ENCODE measurements at regions not wholly inside any gene's neighbourhood (a gene's known extent, or its start where the extent isn't known, plus 50 kb on each side); places are given as distances from the start of the nearest gene placed in this dataset.
A peak's percentile ranks its signal among the peaks of the same experiment; 100 is the strongest.

DNA sequence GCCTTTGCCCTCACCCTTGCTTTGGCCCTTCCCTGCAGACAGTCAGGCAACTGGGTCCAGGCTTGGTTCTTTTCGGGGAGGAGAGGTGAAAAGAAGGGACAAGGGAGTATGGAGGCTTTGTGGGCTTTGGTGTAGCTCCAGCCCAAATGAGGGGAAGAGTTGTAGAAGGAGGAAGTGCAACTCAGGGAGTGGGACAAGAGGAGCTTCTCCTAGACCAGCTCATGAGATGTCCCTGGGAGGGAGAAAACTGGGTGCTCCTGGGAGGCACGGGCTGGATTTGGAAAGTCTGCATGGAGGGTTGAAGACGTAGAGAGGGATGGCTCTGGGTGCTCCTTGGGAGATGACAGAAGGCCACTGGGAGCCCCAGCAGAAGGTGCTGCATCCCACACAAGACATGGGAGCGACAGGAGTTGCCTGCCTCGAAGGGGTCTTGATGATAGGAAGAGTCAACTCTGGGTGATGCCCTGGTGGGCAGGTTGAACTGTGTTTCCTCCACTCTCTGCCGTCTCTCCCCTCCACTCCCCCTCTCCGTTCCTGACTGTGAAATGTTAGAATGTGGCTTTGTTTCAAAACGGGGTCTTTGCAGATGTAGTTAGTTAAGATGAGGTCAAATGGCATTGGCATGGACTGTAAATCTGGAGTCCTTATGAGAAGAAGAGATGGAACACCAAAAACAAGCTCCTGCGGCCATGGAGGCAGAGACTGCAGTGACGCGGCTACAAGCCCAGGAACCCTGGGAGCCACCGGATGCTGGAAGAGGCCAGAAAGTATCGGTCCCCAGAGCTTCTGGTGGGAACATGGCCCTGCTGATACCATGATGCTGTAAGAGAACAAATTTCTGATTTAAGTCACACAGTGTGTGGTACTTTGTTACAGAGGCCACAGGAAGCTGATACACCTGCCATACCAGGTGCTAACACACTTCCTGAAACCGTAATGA, 298.5 kb downstream of the GLRX3 start:
- no peak for DNase-seq

DNA sequence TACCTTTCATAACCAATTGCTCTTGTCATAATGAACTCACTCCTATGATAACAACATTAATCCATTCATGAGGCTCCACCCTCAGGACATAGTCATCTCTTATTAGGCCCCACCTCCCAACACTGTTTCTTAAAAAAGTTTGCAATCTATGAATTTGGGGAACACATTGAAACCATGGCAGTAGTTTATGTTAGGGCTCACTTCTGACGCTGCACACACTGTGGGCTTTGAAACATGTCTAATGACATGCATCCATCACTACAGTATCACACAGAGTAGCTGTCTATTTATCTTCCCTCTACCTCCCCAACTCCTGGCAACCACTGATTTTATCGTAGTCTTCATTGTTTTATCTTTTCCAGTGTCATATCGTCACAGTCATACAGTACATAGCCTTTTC, 299.8 kb downstream of the GLRX3 start:
- DNase-seq: no peak

DNA sequence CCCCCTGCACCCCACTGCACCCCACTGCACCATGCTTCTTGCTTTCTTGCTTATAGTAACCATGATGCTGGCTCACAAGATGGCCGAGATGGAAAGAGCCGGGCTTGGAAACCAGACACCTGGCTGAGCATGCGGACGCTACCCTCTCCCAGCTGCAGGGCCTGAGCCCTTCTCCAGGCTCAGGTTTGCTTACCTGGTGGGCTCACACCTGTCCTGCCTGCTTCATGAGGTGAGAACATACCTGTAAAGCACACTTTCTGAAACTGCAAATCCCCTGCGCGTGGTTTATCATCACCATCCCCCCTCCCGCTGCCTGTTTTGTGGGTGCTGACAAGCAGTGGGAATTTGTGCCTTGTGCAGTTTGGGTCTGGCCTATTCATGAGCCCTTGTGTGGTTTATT, 302.7 kb downstream of the GLRX3 start:
- DNase-seq: no peak

DNA sequence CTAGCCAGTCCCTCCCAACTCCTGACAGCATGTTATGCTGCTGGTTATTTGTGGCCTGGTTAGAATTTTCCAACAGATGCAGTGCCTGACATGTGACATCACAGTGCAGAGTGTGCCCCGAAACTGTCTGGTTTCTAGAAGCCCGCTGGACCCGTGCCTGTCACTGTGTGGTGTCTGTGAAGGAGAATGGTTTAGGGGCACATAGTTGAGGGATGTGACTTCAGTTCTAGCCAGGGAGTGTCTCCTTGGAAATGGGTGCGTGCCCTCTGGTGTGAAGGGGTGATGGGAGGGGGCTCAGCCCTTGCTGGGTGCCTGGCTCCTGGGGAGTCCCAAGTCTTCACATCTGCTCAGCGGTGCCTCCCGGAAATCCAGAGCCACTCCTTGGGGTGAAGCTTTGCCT, 303.6 kb downstream of the GLRX3 start:
- no peak for DNase-seq

DNA sequence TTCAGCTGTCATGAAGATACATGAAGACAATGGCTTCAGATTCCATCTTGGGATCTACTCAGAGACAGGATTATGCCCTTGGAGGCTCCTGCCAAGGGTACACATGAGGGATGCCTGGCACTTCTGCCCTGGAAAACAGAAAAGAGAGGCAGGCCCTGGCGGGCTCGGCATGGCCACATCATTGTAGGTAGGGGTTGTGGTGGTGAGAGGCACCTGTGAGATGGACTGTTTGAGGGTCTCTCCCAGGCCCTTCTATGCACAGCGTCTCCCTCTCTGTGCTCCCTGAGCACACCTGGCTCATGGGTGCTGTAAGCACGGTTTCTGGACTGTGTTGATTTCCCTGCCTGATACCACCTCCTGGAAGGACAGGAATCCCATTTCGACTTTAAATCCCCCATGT, 304.3 kb downstream of the GLRX3 start:
- no peak for DNase-seq

DNA sequence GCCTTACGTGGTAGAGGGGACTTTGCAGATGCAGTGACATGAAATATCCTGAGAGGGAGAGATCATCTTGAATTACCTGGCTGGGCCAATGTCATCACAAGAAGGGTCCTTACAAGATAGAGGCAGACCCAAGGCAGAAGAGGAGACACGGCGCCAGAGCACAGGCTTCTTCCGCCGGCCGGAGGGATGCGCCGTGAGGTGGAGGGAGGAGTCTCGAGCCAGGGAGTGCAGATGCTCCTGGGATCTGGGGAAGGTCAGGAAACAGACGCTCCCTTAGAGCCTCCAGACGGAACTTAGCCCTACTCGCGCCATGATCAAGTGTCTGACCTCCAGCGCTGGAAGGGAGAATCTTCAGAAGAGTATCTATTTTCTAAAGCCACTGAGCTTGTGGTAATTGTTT, 304.8 kb downstream of the GLRX3 start:
- DNase-seq: no peak

DNA sequence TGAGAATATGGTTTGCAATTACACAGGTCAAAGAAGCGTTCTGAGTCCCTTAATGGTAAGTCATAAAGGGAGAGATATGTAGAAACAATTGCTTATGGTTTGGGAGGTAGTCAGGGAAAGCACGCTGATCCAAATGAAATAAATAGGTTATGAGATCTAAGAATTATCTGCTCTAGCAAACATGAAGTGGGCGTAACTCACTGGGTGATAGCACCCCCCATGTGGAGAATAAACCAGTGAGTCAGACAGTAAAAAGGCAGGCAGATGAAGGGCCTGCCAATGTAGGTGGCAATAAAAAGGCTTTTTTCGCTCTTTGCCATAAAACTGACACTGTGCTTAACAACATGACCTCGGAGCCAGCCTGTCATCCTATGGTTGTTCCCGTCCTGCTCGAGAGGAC, 306.9 kb downstream of the GLRX3 start:
- no peak for DNase-seq

DNA sequence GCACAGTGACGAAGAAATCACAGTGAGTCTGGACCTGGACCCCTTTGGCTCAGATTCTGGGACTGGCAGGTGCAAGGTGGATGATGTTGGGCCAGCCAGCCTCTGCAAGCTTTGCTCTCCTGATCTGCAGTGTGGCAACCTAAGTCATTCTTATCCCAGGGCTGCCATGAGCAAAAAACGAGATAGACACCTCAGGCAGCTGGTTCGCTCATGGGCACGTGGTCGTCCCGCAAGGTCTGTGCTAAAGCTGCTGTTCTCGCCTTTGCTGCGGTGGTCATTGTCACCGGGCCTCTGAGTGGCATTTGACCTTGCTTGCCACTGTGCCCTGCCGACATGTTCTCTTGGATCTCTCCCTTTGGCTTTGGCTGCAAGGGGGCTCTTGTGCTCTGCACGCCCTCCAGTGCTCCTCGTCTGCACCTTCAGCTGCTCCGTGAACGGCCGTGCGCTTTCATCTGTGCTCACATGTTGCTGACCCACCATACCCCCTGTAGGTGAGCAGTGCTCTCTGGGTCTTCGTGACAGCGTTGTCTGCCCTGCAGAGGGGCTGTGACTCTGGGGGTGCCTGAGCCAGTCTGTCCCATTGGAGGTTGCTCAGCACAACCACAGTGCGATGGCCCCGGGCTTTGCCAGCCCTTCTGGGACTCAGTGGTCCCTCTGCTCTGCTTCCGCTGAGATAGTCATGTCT, 317.0 kb downstream of the GLRX3 start:
- DNase-seq: no peak

DNA sequence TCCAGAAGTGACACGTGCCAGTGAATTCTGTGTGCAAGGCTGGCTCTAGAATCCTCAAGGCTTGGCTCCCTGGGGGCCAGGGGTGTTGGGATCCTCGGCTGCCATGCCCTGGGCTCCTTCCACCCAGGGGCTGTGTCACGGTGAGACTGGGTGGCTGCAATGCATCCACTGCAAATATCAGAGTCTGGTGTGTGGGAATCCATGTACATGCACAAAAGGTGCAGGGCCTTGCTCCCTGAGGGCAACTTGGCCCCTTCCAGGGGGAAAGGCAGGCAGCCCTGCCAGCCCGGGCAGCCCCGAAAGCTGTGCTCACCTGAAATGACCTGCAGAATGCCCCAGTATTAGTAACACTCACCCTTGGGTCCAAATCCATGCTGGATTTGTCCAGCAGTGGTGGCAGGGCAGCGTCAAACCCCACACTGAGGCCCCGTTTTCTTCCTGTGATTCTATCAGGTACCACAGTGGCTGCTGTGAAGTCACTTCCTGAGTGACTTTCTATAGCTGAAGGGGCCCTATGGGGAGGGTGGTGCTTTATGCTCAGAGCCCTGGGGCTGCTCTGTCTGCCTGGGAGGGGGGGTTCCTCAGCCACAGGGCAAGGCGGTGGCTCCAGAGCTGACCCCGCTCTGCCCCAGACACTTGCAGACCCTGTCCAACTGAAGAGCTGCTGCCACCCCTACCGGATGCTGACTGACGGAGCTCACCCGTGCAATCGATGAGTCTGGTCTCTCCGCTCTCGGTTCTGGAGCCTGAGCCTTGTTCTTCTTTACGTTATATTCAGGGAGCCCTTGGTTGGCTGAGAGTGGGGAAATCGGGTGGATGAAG, 317.7 kb downstream of the GLRX3 start:
- DNase-seq: no peak

DNA sequence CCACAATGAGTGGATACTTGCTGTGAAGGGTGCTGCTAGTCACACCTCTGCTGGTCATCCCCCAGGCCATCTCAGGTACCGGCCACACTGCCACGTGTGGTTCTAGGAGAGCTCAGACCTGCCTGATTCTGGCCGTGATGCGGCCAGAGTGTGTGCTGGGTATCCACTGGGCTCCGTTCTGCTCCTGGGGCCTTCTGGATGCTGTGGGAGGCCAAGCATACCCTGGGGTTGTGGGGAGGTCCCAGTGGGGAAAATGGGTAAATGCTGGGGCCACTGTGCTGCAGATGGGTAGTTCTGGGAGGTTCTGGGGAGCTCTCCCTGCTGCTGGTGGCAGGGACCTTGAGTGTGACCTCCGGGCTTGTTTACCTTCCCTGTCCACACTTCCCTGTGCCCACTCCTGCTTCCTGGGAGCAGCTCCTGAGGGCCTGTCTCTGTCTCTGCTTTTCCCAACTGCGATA, 318.4 kb downstream of the GLRX3 start:
- DNase-seq: no peak

DNA sequence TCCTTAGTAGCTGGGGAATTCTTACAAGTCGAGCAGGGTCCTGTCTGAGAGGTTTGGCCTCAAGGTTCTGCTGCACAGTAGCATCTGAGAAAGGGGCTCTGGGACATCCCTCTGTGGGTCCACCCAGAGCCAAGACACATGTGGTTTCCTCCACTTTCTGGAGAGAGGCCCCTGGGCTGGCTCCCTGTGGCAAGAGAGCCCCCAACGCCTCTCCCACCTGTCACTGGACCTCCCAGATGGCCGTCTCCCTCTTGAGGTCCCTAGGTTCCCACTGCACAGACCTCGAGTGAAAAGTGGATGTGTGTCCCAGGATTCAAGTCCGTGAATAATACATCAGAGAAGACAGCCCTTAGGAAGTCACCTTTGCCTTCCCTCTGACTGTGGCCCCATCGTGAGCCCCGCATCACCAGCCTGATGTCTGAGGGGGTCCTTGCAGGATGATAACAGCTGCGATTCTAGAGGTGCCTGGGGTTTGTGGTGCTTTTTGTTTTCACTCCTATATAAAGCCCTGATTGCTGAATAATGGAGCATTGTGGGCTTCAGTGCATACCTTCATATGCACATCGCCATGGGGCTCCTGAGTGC, 319.0 kb downstream of the GLRX3 start:
- DNase-seq: no peak

DNA sequence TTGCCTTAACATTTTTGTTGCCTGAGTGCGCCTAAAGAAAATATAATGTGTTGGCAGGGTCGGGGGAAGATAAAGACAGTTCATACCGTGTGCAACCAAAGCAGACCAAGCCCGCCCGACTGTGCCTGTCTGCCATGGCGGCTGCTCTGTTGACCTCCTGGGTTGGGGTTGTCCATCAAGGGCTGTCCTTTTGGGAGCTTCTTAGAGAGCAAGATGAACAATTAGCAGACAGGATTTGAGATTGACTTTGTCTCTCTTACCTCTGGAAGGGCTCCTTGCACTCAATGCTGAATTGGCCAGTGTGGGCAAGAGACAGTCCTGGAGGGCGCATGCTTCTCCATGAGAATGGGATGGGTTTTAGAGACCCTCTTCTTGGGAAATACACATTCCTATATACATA, 319.6 kb downstream of the GLRX3 start:
- no peak for DNase-seq

DNA sequence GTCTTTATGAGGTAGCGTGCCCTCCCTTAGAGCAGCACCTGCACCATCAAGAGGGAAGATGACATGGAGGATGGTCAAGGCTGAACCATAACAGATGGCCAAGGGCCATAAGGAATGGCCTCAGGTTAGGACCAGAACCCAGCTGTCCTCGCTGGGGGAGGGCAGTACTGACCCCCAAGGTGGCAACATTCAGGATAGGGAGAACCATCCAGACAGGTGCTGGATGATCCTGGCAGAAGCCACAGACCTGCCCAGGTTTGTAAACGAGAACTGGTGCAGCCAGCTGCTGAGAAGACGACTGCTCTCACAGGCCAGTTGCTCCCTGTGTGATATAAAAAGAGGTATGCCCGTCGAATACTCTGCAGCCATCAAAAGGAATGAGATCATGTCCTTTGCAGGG, 320.4 kb downstream of the GLRX3 start:
- DNase-seq: no peak

DNA sequence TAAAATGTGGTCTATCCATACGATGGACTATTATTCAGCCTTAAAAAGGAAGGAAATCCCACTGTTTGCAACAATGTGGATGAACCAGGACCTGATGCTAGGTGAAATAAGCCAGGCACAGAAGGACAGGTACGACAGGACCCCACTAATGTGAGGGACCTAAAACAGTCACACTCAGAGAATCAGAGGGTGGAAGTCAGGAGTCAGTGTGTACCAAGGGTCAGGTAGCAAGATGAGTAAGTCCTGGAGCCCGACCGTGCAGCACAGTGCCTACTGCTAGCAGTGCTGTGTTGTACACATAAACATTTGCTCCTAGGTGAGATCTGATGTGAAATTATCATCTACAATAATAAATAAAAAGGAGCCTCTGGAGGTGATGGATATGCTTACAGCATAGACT, 322.3 kb downstream of the GLRX3 start:
- no peak for DNase-seq

DNA sequence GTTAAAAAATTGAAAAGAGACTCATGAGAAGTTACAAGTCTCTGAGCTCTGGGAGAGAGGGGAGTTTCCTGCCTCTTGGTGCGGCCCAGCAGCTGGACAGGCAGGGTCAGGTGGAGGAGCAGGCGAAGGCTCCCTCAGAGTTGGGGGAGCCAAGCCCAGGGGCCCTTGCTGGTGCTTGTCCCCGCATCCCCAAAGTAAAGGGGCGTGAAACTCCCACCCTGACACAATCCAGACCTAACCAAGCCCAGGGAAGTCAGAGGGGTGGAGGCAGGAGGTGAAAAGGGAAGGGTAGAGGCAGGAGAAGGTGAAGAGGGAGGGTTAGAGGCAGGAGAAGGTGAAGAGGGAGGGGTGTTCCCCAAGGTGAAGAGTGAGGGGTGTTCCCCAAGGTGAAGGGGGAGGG, 322.8 kb downstream of the GLRX3 start:
- DNase-seq: no peak

DNA sequence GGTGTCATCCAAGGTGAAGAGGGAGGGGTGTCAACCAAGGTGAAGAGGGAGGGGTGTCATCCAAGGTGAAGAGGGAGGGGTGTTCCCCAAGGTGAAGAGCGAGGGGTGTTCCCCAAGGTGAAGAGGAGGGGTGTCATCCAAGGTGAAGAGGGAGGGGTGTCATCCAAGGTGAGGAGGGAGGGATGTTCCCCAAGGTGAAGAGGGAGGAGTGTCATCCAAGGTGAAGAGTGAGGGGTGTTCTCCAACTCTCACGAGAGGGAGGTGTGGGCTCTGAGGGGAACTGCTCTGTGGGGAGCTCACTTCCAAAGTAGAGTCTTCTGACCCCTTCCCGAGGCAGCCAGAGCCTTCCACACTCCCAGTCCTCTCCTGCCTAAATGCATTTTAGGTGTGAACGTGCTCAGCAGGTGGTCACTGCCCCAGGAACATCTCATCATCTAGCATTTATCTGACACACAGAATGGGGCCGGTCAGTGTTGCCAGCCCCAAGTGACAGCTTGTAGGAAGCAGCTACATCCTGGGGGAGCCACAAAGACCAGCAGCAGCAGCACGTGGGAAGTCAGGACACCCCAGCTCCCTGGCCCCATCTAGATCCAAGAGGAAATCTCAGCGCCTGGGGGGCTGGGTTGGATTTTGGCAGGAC, 323.8 kb downstream of the GLRX3 start:
- DNase-seq: no peak

DNA sequence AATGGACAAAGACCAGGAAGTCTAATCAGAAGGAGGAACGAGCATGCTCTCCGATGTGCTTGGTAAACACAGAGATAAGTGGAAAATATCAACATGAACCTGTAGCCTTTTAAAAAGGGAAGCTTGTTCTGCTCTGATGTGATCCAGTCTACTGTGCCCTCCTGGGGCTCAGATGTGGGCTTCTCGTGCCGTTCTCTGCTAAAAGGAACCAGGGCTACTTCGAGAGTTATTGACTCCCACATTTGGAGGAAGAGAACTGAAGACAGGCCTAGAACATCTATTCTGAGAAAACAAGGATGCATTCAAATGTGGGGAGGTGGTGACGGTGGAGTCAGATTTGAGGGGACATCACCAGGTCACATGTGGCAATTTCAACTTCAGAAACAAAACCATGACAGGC, 325.4 kb downstream of the GLRX3 start:
- DNase-seq: no peak

DNA sequence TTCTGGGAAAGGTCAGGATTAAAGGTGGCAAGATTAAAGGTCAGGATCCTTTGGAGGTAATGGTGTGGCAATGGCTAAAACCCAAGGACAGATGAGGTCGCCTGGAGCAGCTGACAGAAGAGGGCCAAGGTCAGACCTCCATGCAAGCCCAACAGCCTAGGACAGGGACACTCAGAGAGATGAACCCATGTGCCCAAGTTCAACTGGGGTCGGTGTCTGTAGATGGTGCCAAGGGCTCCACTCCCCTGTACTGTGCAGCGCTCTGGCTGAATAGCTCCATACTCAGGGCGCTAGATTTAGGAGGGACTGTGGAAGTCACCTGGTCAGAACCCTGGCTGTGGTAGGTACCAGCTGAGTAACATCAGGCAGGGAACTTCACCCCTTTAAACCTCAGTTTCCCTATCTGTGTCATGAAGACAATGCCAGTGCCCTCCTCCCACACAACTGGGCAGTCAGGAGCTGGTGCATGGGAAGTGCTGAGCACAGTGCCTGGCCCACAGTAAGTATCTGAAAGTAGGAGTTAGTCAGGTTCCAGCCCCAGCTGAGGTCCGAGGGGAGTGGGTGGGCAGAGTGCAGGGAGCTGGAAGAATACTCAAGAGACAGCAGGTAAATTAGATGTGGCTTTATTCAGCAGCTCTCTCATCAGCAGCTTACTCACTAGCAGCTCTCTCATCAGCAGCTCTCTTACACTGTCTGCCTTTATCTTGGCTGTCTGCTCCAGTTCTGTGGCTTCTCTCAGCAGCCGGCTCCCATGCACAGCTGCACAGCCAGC, 327.1 kb downstream of the GLRX3 start:
- peak; percentile 34 for DNase-seq

DNA sequence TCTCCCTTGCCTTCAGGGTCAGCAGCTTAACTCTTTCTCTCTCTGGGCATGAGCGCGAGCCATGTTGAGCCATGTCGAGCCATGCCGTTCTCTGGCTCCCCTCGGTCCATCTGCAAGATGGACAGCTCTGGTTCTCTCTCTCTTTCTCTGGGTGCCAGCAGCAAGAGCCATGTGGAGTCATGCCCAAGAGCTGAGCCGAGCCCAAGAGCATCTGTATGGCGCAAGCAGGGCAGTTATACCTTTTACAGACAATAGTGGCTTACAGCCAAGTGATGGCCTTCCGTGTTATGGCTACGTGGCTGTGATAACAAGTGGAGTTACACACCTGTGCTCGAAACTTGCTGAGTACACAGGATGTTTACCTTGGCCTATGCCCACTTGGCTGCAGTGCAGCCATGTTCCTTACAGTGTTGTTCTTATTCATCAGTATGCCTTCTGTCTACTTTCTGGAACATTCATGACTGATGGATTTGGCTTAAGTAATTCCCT, 327.7 kb downstream of the GLRX3 start:
- DNase-seq: peak; percentile 17

DNA sequence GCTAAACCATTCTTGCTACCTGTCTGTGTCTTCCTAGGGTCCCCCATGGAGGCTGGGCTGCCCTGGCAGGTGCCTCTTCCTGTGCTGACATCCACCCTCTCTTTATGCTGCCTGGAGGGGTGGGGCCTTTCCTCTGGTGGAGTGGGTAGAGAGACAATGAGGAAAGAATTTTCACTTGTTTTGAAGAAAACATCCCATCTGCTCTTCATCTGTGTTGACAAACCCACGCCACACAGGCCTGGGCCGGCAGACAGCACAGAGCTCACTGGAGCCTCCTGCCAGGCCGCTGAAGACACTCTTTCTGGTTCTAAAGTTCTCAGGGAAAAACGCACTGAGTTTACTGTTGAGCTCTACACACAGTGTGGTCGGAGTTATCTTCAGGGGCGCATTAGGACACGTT, 328.2 kb downstream of the GLRX3 start:
- DNase-seq: peak; percentile 34

DNA sequence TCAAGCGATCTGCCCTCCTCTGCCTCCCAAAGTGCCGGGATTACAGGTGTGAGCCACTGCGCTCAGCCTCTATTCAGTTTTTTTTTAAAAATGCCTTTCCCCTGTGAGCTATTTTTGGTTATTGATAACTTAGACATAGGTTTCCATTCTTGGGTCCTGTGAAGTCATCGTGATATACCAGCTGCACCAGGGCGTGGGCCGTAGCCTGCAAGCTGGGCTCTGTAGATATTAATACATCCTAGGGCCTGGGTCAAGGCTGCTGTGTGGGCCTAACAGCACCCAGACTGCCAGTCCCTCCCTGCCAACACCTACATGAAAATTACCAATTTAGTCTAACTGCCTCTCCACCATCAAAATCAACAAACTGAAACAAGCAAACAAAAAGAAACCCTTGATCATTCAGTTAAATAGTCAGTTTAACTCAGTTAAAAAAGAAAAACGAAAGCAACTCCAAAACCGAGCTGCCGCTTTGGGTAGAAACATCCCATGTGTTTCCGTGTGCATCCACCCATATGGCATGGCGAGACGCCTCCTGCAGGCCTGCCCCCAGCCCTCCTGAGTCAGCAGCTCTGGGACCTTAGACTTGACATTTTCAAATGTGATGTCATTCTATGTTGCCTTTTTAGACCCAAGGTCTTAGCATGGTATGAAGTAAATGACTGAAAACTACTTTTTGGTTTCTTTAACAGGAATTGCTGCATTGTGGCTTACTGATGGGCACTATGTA, 330.2 kb downstream of the GLRX3 start:
- DNase-seq: no peak
